B cell (primary cell): ENCODE measurements at regions not wholly inside any gene's neighbourhood (a gene's known extent, or its start where the extent isn't known, plus 50 kb on each side); places are given as distances from the start of the nearest gene placed in this dataset.

Source experiments
- CTCF ChIP-seq: fragments of 200-600 bp; IDR thresholded peaks from one replicate; pipeline ENCODE4 v1.8.0; 2022; ENCODE audit warnings: antibody characterized with exemption, mild to moderate bottlenecking
- EZH2 ChIP-seq: IDR thresholded peaks from 2 replicates; pipeline ENCODE4 v1.6.1; 2012; ENCODE audit warnings: borderline replicate concordance, low read depth, mild to moderate bottlenecking, moderate library complexity, low read length; ENCODE audit not compliant: insufficient read depth, poor library complexity, severe bottlenecking

- TF ChIP-seq EZH2: no peak
- TF ChIP-seq CTCF: no peak
Observed at GRCh38 chr6:91669871-91670268, 1083.0 kb upstream of the MAP3K7 start.
